ENCODE measurements at regions not wholly inside any gene's neighbourhood (a gene's known extent, or its start where the extent isn't known, plus 50 kb on each side); places are given as distances from the start of the nearest gene placed in this dataset.
A peak's percentile ranks its signal among the peaks of the same experiment; 100 is the strongest.

DNA sequence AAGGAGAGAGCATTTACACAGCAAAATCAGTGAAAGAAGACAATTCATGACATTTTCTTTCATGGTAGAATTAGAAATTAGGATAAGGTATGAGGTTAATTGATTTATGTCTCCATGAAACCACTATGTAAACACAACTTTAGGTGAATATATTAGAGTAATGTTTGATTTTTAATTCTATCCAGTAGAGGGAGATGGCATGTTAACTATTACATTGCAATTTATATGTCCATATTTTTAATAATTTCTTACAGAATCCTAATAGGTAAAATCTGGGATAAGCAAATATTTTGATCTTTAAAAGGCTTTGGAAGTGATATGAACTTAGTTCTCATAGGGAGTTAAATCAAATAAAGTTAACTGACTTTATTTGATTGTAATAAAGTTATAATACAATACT, 373.4 kb upstream of the PDE3A start:
- Histone ChIP-seq H3K27me3 (ENCODE audit: low read depth, low read length) (no peaks in the 10 kb centered on the region), H3K79me2 (ENCODE audit: low read length) (no peaks in the 10 kb centered on the region), H3K4me3 (ENCODE audit: low read length) (no peak overlapping the region), H3K4me2 (ENCODE audit: low read length) (no peak overlapping the region), H3K27ac (ENCODE audit: low read length) (no peak overlapping the region), H3K9me3 (ENCODE audit: insufficient read depth, low read length) (no peaks in the 10 kb centered on the region), H3K36me3 (replicated peaks; ENCODE audit: low read depth, low read length) (no peaks in the 10 kb centered on the region), H3K4me1 (ENCODE audit: low read length) (peaks cover 10% of the 10 kb centered on the region; the same call in 1 of the 2 replicates), H4K20me1 (ENCODE audit: insufficient read depth, low read length) (no peaks in the 10 kb centered on the region), H3K9ac (ENCODE audit: low read length) (no peak overlapping the region), H2AFZ (ENCODE audit: low read depth, low read length) (no peak overlapping the region)
- no peak for TF ChIP-seq EZH2phosphoT487 (IDR thresholded peaks at IDR 0.05; ENCODE audit: low read depth)
- TF ChIP-seq, protein P1, sequence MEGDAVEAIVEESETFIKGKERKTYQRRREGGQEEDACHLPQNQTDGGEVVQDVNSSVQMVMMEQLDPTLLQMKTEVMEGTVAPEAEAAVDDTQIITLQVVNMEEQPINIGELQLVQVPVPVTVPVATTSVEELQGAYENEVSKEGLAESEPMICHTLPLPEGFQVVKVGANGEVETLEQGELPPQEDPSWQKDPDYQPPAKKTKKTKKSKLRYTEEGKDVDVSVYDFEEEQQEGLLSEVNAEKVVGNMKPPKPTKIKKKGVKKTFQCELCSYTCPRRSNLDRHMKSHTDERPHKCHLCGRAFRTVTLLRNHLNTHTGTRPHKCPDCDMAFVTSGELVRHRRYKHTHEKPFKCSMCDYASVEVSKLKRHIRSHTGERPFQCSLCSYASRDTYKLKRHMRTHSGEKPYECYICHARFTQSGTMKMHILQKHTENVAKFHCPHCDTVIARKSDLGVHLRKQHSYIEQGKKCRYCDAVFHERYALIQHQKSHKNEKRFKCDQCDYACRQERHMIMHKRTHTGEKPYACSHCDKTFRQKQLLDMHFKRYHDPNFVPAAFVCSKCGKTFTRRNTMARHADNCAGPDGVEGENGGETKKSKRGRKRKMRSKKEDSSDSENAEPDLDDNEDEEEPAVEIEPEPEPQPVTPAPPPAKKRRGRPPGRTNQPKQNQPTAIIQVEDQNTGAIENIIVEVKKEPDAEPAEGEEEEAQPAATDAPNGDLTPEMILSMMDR (IDR thresholded peaks at IDR 0.05; ENCODE audit: low read depth, low read length) = peak; percentile 21; the same call in 1 of the 2 replicates

DNA sequence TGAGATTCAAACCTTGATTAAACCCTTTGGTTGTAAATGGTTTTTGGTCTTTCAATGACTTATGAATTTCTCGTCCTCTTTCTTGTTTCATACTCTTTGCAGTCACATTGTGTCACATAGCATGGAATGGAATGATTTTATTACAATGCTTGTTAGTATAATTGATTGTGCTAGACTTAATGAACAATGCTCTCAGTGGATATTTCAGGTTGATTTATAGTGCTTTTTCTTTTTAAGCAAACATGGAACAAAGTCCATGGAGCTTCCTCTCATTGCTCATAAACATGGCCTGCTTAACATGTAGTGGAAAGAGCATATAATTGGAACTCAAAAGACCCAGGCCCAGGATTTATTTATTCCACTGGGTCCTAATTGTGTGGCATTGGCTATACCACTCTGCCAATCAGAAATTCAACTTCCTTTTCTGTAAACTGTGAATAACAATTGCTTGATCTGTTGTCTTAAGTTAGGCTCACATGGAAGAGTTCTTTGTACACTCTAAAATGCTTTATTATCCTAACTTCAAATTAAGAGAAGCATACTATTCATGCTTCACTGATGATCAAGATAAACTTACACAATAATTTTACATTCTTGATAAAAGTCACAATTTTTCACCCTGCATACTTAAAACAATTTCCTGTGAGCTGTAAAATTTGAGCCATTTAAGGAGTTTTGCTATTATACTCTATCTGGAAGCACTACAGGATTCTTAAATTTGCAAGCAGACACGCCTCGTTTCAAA, 370.5 kb upstream of the PDE3A start:
- no peak for TF ChIP-seq EZH2phosphoT487 (IDR thresholded peaks at IDR 0.05; ENCODE audit: low read depth)
- TF ChIP-seq, protein P1 (IDR thresholded peaks at IDR 0.05; ENCODE audit: low read depth, low read length) = no peak

DNA sequence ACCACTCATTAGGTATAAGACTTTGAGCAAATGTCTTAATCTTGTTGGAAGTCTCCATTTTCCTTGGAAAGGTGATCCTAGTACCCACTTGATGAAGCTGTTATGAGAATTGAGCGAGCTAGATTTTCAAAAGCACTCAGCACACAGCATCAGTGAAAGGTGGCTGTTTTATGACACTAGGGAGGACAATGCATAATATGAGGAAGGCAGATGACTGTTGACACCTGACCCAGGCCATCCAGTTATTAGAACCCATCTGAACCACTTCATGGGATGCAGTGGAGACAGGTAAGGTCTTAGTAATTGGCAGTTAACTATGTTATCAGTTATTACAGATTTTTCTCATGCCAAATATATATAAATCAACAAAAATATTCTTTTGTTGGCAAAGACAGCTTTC, 369.9 kb upstream of the PDE3A start:
- Histone ChIP-seq H3K27ac (ENCODE audit: low read length) (no peak overlapping the region), H3K9me3 (ENCODE audit: insufficient read depth, low read length) (no peaks in the 10 kb centered on the region), H4K20me1 (ENCODE audit: insufficient read depth, low read length) (no peaks in the 10 kb centered on the region), H3K79me2 (ENCODE audit: low read length) (no peaks in the 10 kb centered on the region), H3K9ac (ENCODE audit: low read length) (no peak overlapping the region), H3K4me1 (ENCODE audit: low read length) (peaks cover 10% of the 10 kb centered on the region; the same call in 1 of the 2 replicates), H3K36me3 (replicated peaks; ENCODE audit: low read depth, low read length) (no peaks in the 10 kb centered on the region), H3K27me3 (ENCODE audit: low read depth, low read length) (no peaks in the 10 kb centered on the region), H3K4me3 (ENCODE audit: low read length) (no peak overlapping the region), H2AFZ (ENCODE audit: low read depth, low read length) (no peak overlapping the region), H3K4me2 (ENCODE audit: low read length) (no peak overlapping the region)
- no peak for TF ChIP-seq EZH2phosphoT487 (IDR thresholded peaks at IDR 0.05; ENCODE audit: low read depth)
- TF ChIP-seq, protein P1 (IDR thresholded peaks at IDR 0.05; ENCODE audit: low read depth, low read length) = no peak

More for the DNA sequence above, 370.5 kb upstream of the PDE3A start:
- Histone ChIP-seq H3K79me2 (ENCODE audit: low read length) (no peaks in the 10 kb centered on the region), H3K27me3 (ENCODE audit: low read depth, low read length) (no peaks in the 10 kb centered on the region), H3K4me2 (ENCODE audit: low read length) (no peak overlapping the region), H3K9me3 (ENCODE audit: insufficient read depth, low read length) (no peaks in the 10 kb centered on the region), H3K36me3 (replicated peaks; ENCODE audit: low read depth, low read length) (no peaks in the 10 kb centered on the region), H3K27ac (ENCODE audit: low read length) (no peak overlapping the region), H3K4me3 (ENCODE audit: low read length) (no peak overlapping the region), H2AFZ (ENCODE audit: low read depth, low read length) (no peak overlapping the region; the same call in 1 of the 2 replicates), H4K20me1 (ENCODE audit: insufficient read depth, low read length) (no peaks in the 10 kb centered on the region), H3K9ac (ENCODE audit: low read length) (no peak overlapping the region), H3K4me1 (ENCODE audit: low read length) (peaks cover 10% of the 10 kb centered on the region; the same call in 1 of the 2 replicates)

DNA sequence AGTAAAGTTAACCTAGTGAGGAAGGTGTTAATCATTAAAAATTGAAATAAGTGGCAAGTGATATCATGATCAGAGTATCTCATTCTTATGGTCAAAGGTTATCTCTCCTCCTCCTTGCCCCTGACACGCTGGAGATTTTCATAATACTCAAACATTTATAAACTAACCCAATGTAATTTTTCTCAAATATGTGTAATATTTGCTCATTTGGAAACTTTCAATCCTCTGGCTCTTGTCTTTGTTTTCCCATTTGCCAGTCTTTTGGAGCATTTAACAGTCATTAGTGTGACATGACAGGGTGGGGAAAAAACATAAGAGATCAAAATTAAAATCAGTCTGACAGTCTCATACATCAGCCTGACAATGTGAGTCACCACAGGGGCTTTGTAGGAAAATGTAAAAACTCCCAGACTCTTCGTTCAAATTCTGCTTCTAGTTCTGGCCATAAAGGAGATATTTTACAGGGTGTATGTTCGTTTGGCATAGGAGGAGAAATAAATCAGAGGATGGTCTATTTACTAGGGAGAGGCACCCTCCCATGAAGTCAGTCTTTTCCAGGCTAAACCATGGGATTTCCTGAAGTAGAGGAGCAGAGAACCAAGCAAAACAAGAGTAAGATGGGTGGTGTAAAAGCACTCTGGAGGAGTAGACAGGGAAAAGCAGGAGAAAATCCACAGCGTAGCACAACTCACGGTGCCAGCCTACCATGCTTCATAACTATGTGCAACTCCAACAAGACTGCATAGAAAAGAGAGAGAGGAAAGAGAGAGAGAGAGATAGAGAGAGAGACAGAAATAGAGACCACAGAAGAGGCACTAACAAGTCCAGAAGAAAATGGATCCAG, 369.2 kb upstream of the PDE3A start:
- Histone ChIP-seq H2AFZ (ENCODE audit: low read depth, low read length) (no peak overlapping the region), H3K4me1 (ENCODE audit: low read length) (peaks cover 10% of the 10 kb centered on the region; the same call in 1 of the 2 replicates), H3K4me2 (ENCODE audit: low read length) (no peak overlapping the region), H3K27ac (ENCODE audit: low read length) (no peak overlapping the region), H3K9ac (ENCODE audit: low read length) (no peak overlapping the region), H3K36me3 (replicated peaks; ENCODE audit: low read depth, low read length) (no peaks in the 10 kb centered on the region), H3K79me2 (ENCODE audit: low read length) (no peaks in the 10 kb centered on the region), H3K9me3 (ENCODE audit: insufficient read depth, low read length) (no peaks in the 10 kb centered on the region), H4K20me1 (ENCODE audit: insufficient read depth, low read length) (no peaks in the 10 kb centered on the region), H3K27me3 (ENCODE audit: low read depth, low read length) (no peaks in the 10 kb centered on the region), H3K4me3 (ENCODE audit: low read length) (no peak overlapping the region)
- TF ChIP-seq, protein P1 (IDR thresholded peaks at IDR 0.05; ENCODE audit: low read depth, low read length) = no peak
- no peak for TF ChIP-seq EZH2phosphoT487 (IDR thresholded peaks at IDR 0.05; ENCODE audit: low read depth)

Data from OCI-LY3 (cell line).